ENCODE measurements at regions not wholly inside any gene's neighbourhood (a gene's known extent, or its start where the extent isn't known, plus 50 kb on each side); places are given as distances from the start of the nearest gene placed in this dataset.

GRCh38 chr3:76664816-76665215 is 375.1 kb upstream of the ROBO2 start:
- no peak for TF ChIP-seq CTCF (IDR thresholded peaks at IDR 0.05 in 4 of 5, conservative IDR thresholded peaks at IDR 0.05 in 1 of 5)
- TF ChIP-seq POLR2A (IDR thresholded peaks at IDR 0.05): no peak
